ENCODE measurements at regions not wholly inside any gene's neighbourhood (a gene's known extent, or its start where the extent isn't known, plus 50 kb on each side); places are given as distances from the start of the nearest gene placed in this dataset.

DNA sequence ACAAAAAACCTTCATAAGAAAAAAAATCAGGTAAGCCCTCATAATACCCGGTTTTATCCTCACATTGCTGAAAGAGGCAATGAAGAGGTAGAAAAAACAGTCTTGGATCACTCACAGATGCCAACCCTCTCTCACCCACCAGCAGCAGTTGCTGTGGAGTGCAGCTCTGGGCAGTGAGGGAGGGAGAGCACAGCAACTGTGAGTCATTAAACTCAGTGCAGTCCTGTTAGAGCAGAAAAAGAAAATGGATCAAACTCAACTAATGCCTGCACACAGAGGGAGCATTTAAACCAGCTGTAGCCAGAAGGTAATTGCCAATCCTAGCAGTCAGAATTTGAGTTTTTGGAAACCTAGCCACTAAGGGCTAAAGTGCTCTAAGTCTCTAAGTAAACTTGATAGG, 1050.6 kb upstream of the ALCAM start (continued):
- no peak for TF ChIP-seq TCF12 (IDR thresholded peaks at IDR 0.05; ENCODE audit: low read depth, low read length)
- TF ChIP-seq HDAC2 (IDR thresholded peaks at IDR 0.05; ENCODE audit: borderline replicate concordance in 1 of 2, low read depth in 2 of 2, low read length in 2 of 2): no peak
- TF ChIP-seq ASH2L (IDR thresholded peaks at IDR 0.05; ENCODE audit: low read length): no peak
- TF ChIP-seq, protein P1, sequence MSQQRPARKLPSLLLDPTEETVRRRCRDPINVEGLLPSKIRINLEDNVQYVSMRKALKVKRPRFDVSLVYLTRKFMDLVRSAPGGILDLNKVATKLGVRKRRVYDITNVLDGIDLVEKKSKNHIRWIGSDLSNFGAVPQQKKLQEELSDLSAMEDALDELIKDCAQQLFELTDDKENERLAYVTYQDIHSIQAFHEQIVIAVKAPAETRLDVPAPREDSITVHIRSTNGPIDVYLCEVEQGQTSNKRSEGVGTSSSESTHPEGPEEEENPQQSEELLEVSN (IDR thresholded peaks at IDR 0.05): no peak
